ENCODE measurements at regions not wholly inside any gene's neighbourhood (a gene's known extent, or its start where the extent isn't known, plus 50 kb on each side); places are given as distances from the start of the nearest gene placed in this dataset.
A peak's percentile ranks its signal among the peaks of the same experiment; 100 is the strongest.

DNA sequence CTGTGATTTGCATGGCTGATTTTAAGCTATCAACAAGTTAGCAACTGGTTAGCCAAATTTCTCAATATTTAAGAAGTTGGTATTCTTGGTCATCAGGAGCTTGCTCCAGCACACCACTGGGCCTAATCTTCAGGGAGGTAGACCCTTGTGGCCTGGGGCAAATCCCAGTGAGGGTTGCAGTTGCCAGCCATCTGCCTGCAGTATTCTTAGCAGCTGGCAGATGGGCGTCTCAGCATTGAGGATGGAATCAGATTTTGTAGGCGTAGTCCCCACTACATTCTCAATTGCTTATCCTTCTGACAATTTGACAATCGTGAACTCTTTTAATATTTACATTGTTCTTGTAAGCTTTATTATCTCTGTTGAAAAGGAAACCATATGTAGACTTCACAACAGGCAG, 1266.2 kb downstream of the SLITRK5 start:
- DNase-seq: no peak
- in situ Hi-C loops (cut with HindIII; ENCODE audit: low pct_ligation_motif_present, low pct_unique_long_range_greater_than_20kb, low sequenced_read_pairs): no loop called here

DNA sequence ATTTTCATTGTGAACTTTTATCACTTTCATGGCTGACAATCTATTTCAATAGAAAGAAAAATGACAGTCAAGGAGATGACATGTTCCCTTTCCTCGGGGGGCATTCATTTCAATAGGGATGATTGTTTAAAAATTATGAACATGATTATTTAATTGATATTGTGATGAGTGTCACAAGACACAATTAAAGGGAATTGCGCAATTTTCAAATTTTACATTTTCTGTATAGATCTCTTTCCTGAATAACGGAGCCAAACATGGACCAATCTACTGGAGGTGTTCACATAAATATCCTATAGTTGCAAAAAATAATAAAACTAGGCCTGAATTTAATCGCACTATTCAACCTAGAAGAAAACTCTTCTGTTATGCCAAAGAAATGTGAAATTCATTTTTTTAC, 1274.6 kb downstream of the SLITRK5 start:
- in situ Hi-C loops (cut with HindIII; ENCODE audit: low pct_ligation_motif_present, low pct_unique_long_range_greater_than_20kb, low sequenced_read_pairs): no loop called here

DNA sequence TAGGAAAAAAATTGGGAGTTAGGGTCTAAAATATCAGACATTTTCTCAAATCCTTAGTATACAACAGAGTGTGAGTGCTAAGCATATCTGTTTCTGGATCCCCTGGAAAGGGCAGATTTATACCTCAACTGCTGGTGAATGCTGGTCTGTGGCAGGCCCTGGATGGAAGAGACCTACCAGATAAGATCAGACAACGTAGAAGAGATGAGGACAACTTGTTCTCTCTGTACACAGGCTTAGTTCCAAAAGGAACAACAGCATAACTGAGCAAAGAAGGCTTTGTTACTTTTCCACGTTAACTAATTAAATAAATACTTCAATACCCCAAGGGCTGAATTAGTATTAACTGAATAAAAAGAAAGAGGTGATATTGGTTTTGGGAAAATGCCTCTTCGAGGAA, 1277.3 kb downstream of the SLITRK5 start:
- in situ Hi-C loops (cut with HindIII; ENCODE audit: low pct_ligation_motif_present, low pct_unique_long_range_greater_than_20kb, low sequenced_read_pairs): no loop called here
- DNase-seq: no peak

More for the DNA sequence above, 1274.6 kb downstream of the SLITRK5 start:
- no peak for DNase-seq

DNA sequence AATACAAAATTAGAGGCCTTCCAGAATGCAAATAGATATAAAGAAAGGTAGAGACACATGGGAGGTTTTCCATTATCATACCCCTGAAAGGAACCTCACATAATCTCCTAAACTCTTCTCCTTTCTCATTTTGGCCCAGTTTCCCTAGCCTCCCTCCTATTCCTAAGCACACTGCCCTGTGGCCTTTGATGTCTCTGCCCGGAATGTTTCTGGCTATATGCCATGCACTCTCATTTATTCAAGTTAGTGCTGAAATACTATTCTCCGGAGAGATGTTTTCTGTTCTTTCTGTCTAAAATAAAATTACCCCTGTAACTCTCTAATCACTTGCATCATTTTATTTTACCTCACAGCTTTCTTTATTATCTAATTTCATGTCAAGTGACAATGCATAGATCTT, 1287.7 kb downstream of the SLITRK5 start:
- no peak for DNase-seq
- in situ Hi-C loops (cut with HindIII; ENCODE audit: low pct_ligation_motif_present, low pct_unique_long_range_greater_than_20kb, low sequenced_read_pairs): no loop called here

DNA sequence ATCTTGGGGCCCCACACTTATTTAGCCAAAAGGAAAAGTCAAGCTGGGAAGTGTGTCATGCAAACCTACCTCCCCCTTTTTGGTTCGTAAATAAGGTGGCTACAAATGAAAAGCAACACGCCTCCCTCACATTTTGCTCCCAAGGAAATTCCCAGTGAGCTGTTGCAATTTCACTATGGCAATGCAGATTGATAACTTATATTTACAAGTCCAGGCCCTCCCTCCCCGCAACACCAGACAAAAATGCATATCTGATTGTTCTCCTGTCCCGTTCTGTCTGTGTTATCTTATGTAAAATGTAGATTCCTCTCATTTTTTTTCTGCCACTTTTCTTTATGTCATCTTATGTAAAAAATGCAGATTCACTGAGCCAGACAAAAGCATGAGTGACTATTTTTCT, 1305.3 kb downstream of the SLITRK5 start:
- in situ Hi-C loops (cut with HindIII; ENCODE audit: low pct_ligation_motif_present, low pct_unique_long_range_greater_than_20kb, low sequenced_read_pairs): no loop called here
- no peak for DNase-seq

DNA sequence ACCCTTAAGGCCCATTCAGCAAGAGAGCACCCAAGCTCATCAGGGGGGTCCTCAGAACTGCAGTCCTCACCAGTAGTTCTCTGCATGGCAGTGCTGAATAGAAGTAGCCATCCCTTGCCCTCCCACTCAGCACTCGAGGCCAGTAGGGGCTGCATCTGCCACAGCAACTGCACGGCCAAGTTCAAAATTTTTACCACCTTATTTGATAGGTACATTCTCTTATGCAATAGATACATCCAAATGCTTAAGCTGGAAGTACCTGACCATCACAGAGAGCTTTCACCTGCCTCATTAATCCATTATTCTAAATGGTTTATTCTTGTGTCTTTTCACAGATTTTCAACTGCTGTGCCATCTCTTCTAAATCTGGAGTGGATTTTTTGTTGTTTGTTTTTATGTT, 1307.4 kb downstream of the SLITRK5 start:
- no peak for DNase-seq
- in situ Hi-C loops (cut with HindIII; ENCODE audit: low pct_ligation_motif_present, low pct_unique_long_range_greater_than_20kb, low sequenced_read_pairs): no loop called here

DNA sequence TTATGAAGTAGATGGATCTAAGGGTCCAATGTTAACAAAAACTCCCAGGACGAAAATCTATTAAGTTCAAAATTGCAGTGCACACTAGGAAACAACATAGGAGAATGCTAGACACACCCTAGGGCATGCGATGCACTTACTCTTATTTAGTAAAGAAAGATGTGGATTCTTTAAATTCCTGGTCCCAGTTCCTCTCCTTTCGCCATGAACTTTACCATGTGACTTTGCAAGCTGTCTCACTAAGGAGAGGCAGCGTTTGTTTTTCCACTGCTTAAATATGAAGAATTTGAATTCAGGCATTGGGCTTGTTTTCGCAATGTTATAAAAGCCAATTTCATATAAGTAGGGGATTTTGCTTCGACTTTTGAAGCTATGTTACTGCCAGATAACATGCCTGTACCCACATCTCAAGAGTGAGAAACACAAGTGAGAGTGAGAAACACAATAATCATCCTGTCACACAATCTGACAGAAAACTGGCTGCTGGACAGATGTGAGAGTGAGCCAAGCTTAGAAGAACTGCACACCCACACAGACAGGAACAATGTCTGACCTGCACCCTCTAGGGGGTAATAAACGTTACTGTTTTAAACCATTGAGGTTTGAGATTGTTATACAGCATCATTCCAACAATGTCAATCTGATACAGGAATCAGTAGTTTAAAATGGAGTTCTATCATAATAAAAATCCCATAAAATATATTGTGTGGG, 1308.4 kb downstream of the SLITRK5 start:
- in situ Hi-C loops (cut with HindIII; ENCODE audit: low pct_ligation_motif_present, low pct_unique_long_range_greater_than_20kb, low sequenced_read_pairs): no loop called here
- no peak for DNase-seq

DNA sequence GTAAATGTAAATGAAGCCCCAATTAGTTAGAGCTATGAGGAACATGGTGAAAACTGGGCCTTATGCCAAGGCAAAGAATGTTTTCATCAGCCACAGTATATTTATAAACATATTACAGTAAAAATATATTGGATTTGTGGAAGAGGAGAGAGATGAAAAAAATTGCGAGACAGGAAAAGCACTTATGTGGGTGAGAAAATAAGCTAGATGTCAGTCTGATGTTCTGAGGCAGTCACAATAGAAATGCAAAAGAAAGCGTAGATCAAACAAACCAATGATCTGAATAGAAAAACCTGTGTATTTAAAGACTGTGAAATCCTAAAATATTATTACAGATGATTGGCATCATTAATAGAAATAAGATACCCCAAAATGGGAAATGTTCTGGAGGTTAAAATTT, 1332.5 kb downstream of the SLITRK5 start:
- in situ Hi-C loops (cut with HindIII; ENCODE audit: low pct_ligation_motif_present, low pct_unique_long_range_greater_than_20kb, low sequenced_read_pairs): no loop called here
- no peak for DNase-seq

DNA sequence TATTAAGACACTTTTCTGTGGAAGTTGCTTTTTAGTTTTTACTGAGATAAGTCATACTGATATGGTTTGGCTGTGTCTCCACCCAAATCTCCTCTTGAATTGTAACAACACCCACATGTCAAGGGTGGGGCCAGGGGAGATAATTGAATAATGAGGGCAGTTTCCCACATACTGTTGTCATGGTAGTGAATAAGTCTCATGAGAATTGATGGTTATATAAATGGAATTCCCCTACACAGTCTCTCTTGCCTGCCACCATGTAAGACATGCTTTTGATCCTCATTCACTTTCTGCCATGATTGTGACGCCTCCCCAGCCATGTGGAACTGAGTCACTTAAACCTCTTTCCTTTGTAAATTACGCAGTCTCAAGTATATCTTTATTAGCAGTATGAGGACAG, 1340.4 kb downstream of the SLITRK5 start:
- DNase-seq: no peak
- in situ Hi-C loops (cut with HindIII; ENCODE audit: low pct_ligation_motif_present, low pct_unique_long_range_greater_than_20kb, low sequenced_read_pairs): no loop called here

DNA sequence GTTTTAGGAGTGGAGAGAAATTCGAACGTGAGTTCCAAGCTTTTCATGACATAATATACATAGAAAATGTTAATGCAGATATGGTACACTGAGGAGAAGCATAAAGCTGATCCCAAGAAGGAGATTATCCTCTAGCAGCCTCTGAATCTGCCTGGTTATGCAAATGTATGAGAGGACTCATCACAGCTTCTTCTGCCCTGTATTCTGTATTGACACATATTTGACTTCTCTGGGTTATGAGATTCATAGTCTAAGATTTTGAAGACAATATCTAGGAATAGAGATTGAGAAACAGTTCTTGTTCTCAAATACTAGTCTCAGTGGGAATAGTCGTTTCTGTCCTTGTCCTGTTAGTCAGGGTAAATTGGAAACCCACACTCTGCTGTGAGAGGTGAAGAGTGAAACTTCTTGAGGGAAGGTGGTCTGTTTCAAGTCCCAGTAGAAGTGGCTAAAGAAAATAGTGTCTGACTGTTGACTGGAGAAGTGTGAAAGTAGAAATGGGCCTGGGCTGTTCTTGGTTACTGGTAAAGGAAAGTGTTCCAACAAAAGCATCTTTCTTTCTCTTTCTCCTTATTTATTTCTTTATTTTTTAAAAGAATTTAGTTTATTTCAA, 1356.6 kb downstream of the SLITRK5 start:
- in situ Hi-C loops (cut with HindIII; ENCODE audit: low pct_ligation_motif_present, low pct_unique_long_range_greater_than_20kb, low sequenced_read_pairs): no loop called here
- no peak for DNase-seq

DNA sequence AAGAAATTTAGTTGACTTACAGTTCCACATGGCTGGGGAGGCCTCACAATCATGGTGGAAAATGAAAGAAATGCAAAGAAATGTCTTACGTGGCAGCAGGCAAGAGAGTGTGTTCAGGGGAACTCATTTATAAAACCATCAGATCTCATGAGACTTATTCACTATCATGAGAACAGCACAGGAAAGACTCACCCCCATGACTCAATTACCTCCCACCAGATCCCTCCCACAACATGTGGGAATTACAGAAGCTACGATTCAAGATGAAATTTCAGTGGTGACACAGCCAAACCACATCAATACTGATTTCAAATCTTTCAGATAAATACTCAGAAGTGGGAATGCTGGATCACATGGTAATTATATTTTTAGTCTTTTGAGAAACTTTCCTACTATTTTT, 1357.9 kb downstream of the SLITRK5 start:
- in situ Hi-C loops (cut with HindIII; ENCODE audit: low pct_ligation_motif_present, low pct_unique_long_range_greater_than_20kb, low sequenced_read_pairs): no loop called here
- no peak for DNase-seq

DNA sequence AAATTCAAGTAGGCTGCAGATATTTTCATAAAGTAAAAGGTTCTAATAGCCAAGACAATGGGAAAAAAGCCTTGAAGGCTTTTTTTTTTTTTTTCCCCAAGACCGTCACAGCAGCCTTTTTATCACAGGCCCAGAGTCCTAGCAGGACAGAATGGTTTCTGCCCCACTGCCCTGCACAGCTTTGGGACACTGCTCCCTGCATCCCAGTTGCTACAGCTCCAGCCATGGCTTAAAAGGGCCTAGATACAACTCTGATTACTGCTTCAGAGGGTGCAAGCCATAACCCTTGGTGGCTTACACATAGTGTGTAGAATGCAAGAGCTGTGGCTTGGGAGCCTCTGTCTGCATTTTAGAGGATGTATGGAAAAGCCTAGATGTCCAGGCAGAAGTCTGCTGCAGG, 1362.8 kb downstream of the SLITRK5 start:
- in situ Hi-C loops (cut with HindIII; ENCODE audit: low pct_ligation_motif_present, low pct_unique_long_range_greater_than_20kb, low sequenced_read_pairs): no loop called here
- DNase-seq: no peak

DNA sequence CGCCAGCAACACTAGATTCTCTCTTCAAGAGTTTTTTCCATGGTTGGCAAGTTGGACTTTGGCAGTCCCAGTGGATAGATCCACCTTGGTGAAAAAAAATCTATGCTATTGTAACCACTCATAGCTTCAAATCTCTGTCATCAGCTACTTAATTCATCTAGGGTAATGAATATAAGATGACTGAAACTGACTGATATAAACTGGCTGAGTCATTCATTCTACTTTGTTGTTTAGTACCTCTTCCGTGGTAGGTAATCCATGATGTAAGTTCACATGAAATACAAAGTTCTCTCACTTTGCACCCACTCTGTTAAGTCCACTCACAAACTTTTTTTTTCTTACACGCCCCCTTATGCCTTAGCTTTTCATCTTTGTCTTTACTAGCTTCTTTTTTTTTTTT, 1381.5 kb downstream of the SLITRK5 start:
- in situ Hi-C loops (cut with HindIII; ENCODE audit: low pct_ligation_motif_present, low pct_unique_long_range_greater_than_20kb, low sequenced_read_pairs): no loop called here
- no peak for DNase-seq

DNA sequence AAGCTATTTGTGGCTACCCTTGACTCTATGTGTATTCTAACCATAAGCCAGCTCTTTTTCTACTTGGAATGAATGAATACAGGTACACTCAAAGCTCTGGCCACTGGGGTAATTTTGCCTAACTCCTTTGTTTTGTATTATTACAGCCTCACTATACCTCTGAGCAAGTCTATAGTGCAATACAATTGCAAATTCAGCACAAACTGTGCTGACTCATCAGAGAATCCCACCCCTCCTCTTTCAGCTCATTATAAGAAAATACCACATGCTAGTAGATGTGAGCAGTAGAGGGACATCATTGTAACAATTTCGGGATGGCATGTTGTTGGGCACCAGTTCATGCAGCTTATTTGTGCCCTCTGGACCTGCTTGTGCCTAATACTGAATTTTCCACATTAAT, 1382.2 kb downstream of the SLITRK5 start:
- in situ Hi-C loops (cut with HindIII; ENCODE audit: low pct_ligation_motif_present, low pct_unique_long_range_greater_than_20kb, low sequenced_read_pairs): no loop called here

DNA sequence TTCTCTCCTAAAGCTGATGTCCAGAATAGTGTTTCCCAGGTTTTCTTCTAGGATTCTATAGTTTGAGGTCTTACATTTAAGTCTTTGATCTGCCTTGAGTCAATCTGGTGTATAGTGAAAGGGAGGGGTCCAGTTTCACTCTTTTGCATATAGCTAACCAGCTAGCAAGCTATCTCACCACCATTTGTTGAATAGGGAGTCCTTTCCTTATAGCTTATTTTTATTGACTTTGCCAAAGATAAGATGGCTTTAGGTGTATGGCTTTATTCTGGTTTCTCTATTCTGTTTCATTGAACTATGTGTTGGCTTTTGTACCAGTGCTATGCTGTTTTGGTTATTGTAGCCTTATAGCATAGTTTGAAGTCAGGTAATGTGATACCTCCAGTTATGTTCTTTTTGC, 1386.1 kb downstream of the SLITRK5 start:
- DNase-seq: no peak
- in situ Hi-C loops (cut with HindIII; ENCODE audit: low pct_ligation_motif_present, low pct_unique_long_range_greater_than_20kb, low sequenced_read_pairs): no loop called here

More for the DNA sequence above, 1382.2 kb downstream of the SLITRK5 start:
- DNase-seq: no peak

DNA sequence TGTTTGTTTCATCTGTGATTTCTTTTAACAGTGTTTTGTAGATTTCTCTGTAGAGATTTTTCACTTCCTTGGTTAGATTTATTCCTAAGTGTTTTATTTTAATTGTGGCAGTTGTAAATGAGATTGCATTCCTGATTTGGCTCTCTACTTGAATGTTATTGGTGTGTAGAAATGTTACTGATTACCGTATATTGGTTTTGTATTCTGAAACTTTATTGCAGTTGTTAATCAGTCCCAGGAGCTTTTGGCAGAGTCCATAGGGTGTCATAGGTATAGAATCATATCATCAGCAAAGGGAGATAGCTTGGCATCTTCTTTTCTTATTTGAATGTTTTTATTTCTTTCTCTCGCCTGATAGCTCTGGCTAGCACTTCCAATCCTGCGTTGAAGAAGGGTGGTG, 1386.7 kb downstream of the SLITRK5 start:
- DNase-seq: no peak
- in situ Hi-C loops (cut with HindIII; ENCODE audit: low pct_ligation_motif_present, low pct_unique_long_range_greater_than_20kb, low sequenced_read_pairs): no loop called here

DNA sequence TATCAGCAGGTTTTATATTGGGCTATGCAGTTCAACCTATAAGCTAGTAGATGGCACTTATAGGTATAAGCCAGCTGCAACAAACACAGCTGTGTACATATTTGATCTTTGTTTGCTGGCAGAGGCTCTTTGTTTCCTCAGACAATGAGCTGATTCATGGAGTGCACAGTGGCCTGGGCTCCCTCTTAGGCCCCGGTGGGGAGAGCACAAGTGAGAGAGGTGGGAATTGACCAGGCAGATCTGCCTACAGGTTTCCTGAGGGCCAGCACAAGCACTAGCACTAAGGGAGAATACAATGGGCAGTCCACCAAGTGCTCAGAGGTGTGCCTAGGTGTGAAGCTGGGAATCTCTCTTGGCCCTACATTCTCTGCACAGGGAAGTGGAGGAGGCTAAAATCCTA, 1390.7 kb downstream of the SLITRK5 start:
- DNase-seq: no peak
- in situ Hi-C loops (cut with HindIII; ENCODE audit: low pct_ligation_motif_present, low pct_unique_long_range_greater_than_20kb, low sequenced_read_pairs): no loop called here

DNA sequence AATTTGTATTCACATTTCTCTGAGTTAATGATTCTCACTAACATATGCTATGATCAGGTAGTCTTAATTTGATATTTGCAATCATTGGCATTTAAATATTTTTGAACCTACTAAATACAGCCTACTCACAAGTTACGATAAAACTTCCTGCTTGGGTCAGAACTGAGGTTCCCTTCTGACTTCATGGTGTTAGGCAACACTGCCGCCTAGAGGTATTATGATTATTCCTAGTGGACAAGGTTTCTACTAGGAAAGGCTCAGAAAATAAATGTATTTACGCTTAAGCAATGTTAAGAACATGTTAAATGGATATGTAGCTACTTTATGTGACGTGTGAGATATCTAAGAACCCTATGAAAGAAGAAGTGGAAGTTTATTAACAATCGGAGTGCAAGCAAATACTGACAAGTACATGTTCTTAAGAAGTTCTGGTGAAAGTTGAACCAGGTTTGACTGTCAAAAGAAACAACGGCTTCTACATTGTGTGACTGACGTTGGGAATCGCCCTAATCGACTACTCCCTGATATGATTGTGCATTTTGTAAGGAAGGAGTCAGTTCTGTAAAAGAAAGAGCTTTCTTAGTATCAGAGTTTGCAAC, 1395.8 kb downstream of the SLITRK5 start:
- peak; percentile 55 for DNase-seq
- in situ Hi-C loops (cut with HindIII; ENCODE audit: low pct_ligation_motif_present, low pct_unique_long_range_greater_than_20kb, low sequenced_read_pairs): no loop called here

DNA sequence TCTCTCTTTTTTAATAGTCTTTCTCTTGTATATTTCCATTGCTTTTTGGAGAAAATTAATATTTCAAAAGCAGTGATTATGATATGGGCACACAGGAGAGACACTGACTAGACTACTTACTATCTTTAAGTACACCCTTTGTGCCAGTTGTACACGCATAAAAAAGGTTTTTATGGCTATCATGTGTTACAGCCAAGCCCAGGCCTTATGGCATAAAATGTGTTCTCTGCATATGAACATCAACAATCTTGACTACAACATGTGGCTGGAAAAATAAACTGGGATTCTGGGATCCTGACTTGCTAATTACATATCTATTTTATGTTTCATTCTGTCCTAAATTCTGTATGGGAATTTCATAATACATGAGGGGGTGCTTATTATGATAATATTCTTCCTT, 1401.8 kb downstream of the SLITRK5 start:
- DNase-seq: no peak
- in situ Hi-C loops (cut with HindIII; ENCODE audit: low pct_ligation_motif_present, low pct_unique_long_range_greater_than_20kb, low sequenced_read_pairs): no loop called here

DNA sequence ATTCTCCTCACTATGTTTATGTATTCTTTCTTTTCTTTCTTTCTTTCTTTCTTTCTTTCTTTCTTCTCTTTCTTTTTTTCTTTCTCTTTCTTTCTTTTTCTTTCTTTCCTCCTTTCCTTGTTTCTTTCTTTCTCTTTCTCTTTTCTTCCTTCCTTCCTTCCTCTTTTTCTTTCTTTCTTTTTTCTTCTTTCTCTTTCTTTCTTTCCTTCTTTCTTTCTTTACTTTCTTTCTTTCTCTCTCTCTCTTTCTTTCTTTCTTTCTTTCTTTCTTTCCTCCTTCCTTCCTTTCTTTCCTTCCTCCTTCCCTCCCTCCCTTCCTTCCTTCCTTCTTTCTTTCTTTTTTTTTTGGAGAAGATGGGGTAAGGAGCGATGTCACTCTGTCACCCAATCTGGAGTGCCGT, 1405.5 kb downstream of the SLITRK5 start:
- no peak for DNase-seq
- in situ Hi-C loops (cut with HindIII; ENCODE audit: low pct_ligation_motif_present, low pct_unique_long_range_greater_than_20kb, low sequenced_read_pairs): no loop called here
